IMR-90 (cell line): ENCODE measurements at regions not wholly inside any gene's neighbourhood (a gene's known extent, or its start where the extent isn't known, plus 50 kb on each side); places are given as distances from the start of the nearest gene placed in this dataset.

ENCODE experiments used
- ATAC-seq: fragments of 200-7000 bp; cut with Tn5 transposase; 2 replicates; pipeline ENCODE4 v1.9.1; 2020; ENCODE audit warnings: low read depth, mild to moderate bottlenecking, moderate library complexity
- BruUV-seq: library from RNA; stranded (reverse); fragments of 400-500 nt; replicated peaks from 2 replicates; lab custom pipeline; 2021; lab: Mats Ljungman, UMichigan
- CTCF ChIA-PET: fragments of 300-600 bp; formaldehyde crosslinking; extraction: SDS; loops from one replicate; lab custom pipeline; 2021; ENCODE audit warnings: antibody characterized with exemption; lab: Yijun Ruan, JAX
- POLR2A ChIA-PET: fragments of 300-600 bp; sonication (Branson Sonifier 250); formaldehyde crosslinking; loops from one replicate; lab custom pipeline; 2022; ENCODE audit warnings: antibody characterized with exemption; ENCODE audit not compliant: unreplicated experiment; lab: Charles Lee
- DNase-seq: peaks from one replicate; pipeline ENCODE4 v3.0.0; 2013
- H2AFZ ChIP-seq: replicated peaks from 2 replicates; pipeline ENCODE3; 2013; ENCODE audit warnings: low read length, mild to moderate bottlenecking; ENCODE audit not compliant: poor library complexity
- H2AK5ac ChIP-seq: 2 replicates; pipeline ENCODE4 v1.6.1; 2013; ENCODE audit warnings: low read depth, low read length, inconsistent platforms
- H2AK9ac ChIP-seq: replicated peaks from 2 replicates; pipeline ENCODE3; 2013; ENCODE audit warnings: mild to moderate bottlenecking, low read depth, low read length, moderate library complexity; ENCODE audit not compliant: poor library complexity
- H2BK120ac ChIP-seq: 2 replicates; pipeline ENCODE4 v1.6.1; 2013; ENCODE audit warnings: low read depth, low read length, inconsistent platforms
- H2BK15ac ChIP-seq: 3 replicates; pipeline ENCODE4 v1.6.1; 2013; ENCODE audit warnings: low read depth, low read length, inconsistent platforms
- H2BK20ac ChIP-seq: 2 replicates; pipeline ENCODE4 v1.6.1; 2013; ENCODE audit warnings: low read depth, mild to moderate bottlenecking, inconsistent platforms, low read length, moderate library complexity
- H2BK5ac ChIP-seq: 2 replicates; pipeline ENCODE4 v1.6.1; 2013; ENCODE audit warnings: mild to moderate bottlenecking, low read depth, low read length, inconsistent platforms; ENCODE audit not compliant: poor library complexity, severe bottlenecking
- H3K14ac ChIP-seq: replicated peaks from 2 replicates; pipeline ENCODE4 v1.6.1; 2013; ENCODE audit warnings: low read depth, low read length, inconsistent platforms
- H3K18ac ChIP-seq: 2 replicates; pipeline ENCODE4 v1.6.1; 2013; ENCODE audit warnings: low read depth, low read length, control low read depth
- H3K23ac ChIP-seq: 2 replicates; pipeline ENCODE4 v1.6.1; 2013; ENCODE audit warnings: low read depth, low read length, inconsistent platforms
- H3K27ac ChIP-seq: 2 replicates; pipeline ENCODE4 v1.5.1; 2013; ENCODE audit warnings: mild to moderate bottlenecking, control low read depth, low read length; ENCODE audit not compliant: insufficient read depth
- H3K27me3 ChIP-seq: 2 replicates; pipeline ENCODE4 v1.6.1; 2013; ENCODE audit warnings: low read length; ENCODE audit not compliant: control insufficient read depth, insufficient read depth
- H3K36me3 ChIP-seq: 2 replicates; pipeline ENCODE4 v1.6.1; 2013; ENCODE audit warnings: low read length, mixed read lengths; ENCODE audit not compliant: control insufficient read depth, insufficient read depth
- H3K4ac ChIP-seq: 2 replicates; pipeline ENCODE4 v1.6.1; 2013; ENCODE audit warnings: low read depth, low read length, inconsistent platforms
- H3K4me1 ChIP-seq: 2 replicates; pipeline ENCODE4 v1.6.1; 2013; ENCODE audit warnings: low read length, mixed read lengths; ENCODE audit not compliant: control insufficient read depth, insufficient read depth
- H3K4me2 ChIP-seq: 2 replicates; pipeline ENCODE4 v1.6.1; 2013; ENCODE audit warnings: low read depth, mild to moderate bottlenecking, control low read depth, low read length, moderate library complexity
- H3K4me3 ChIP-seq: 2 replicates; pipeline ENCODE4 v1.5.1; 2013; ENCODE audit warnings: low read depth, mild to moderate bottlenecking, control low read depth, low read length, moderate library complexity; ENCODE audit not compliant: insufficient read depth
- H3K56ac ChIP-seq: 2 replicates; pipeline ENCODE4 v1.6.1; 2013; ENCODE audit warnings: low read length, inconsistent platforms; ENCODE audit not compliant: insufficient read depth; ENCODE audit errors: extremely low read depth
- H3K79me1 ChIP-seq, 2 experiments: 2 replicates each; pipeline ENCODE4 v1.6.1; 2013; ENCODE audit warnings: low read length in 2 of 2, inconsistent platforms in 1 of 2, low read depth in 1 of 2
- H3K9ac ChIP-seq: 2 replicates; pipeline ENCODE4 v1.6.1; 2013; ENCODE audit warnings: low read depth, low read length, control low read depth
- H3K9me1 ChIP-seq: 2 replicates; pipeline ENCODE4 v1.6.1; 2013; ENCODE audit warnings: low read length, inconsistent platforms; ENCODE audit not compliant: insufficient read depth
- H3K9me3 ChIP-seq: 2 replicates; pipeline ENCODE4 v1.6.1; 2013; ENCODE audit warnings: low read length; ENCODE audit not compliant: control insufficient read depth, insufficient read depth
- H4K20me1 ChIP-seq: 2 replicates; pipeline ENCODE4 v1.6.1; 2013; ENCODE audit warnings: low read length, inconsistent platforms; ENCODE audit not compliant: insufficient read depth
- H4K5ac ChIP-seq: 2 replicates; pipeline ENCODE4 v1.6.1; 2013; ENCODE audit warnings: mild to moderate bottlenecking, low read depth, low read length, control low read depth
- H4K8ac ChIP-seq, 2 experiments: 2 replicates each; pipeline ENCODE4 v1.6.1; 2013; ENCODE audit warnings: low read depth in 2 of 2, low read length in 2 of 2, control low read depth in 1 of 2, inconsistent platforms in 1 of 2
- H4K91ac ChIP-seq: 2 replicates; pipeline ENCODE4 v1.6.1; 2013; ENCODE audit warnings: low read depth, low read length, inconsistent platforms; ENCODE audit not compliant: insufficient read depth
- CHD1 ChIP-seq: IDR thresholded peaks from 2 replicates; pipeline ENCODE4 v1.6.1; 2012; ENCODE audit warnings: low read depth, low read length, improper control_type of control experiment
- FOS ChIP-seq: fragments of 150-350 bp; IDR thresholded peaks from 2 replicates; pipeline ENCODE4 v1.6.1; 2016; ENCODE audit warnings: low read depth, low read length
- MXI1 ChIP-seq: IDR thresholded peaks from 2 replicates; pipeline ENCODE4 v1.6.1; 2012; ENCODE audit warnings: low read depth, mild to moderate bottlenecking, low read length, moderate library complexity, borderline replicate concordance
- NFE2L2 ChIP-seq: fragments of 150-350 bp; IDR thresholded peaks from 2 replicates; pipeline ENCODE4 v1.6.1; 2016; ENCODE audit warnings: low read depth, mild to moderate bottlenecking, low read length
- POLR2A ChIP-seq: IDR thresholded peaks from 2 replicates; pipeline ENCODE4 v1.6.1; 2012; ENCODE audit warnings: mild to moderate bottlenecking, low read depth, low read length
- RAD21 ChIP-seq: IDR thresholded peaks from 2 replicates; pipeline ENCODE4 v1.6.1; 2012; ENCODE audit warnings: low read length, improper control_type of control experiment
- RCOR1 ChIP-seq: IDR thresholded peaks from 2 replicates; pipeline ENCODE4 v1.6.1; 2012; ENCODE audit warnings: mild to moderate bottlenecking, low read length, improper control_type of control experiment; ENCODE audit not compliant: insufficient replicate concordance
- RFX5 ChIP-seq: IDR thresholded peaks from 2 replicates; pipeline ENCODE4 v1.8.0; 2012; ENCODE audit warnings: low read depth, mild to moderate bottlenecking, low read length, moderate library complexity
- WGBS, 2 experiments: methylation state at CpG; one replicate each; pipeline versions ENCODE4 v1.1.5 to v1.1.7; 2013; ENCODE audit warnings: missing lambda C conversion rate in 2 of 2; ENCODE audit not compliant: insufficient read length in 1 of 2; ENCODE audit errors: extremely low coverage in 2 of 2; 5-methylcytosine and 5-hydroxymethylcytosine counted together
- dilution Hi-C: fragments of 300-500 bp; cut with HindIII; formaldehyde crosslinking; loops from one replicate; pipeline ENCODE4 v1.14.3; 2018; ENCODE audit warnings: low sequenced_read_pairs; ENCODE audit not compliant: unreplicated experiment
- in situ Hi-C: fragments of 300-500 bp; cut with MboI; formaldehyde crosslinking; loops from 3 replicates; pipeline ENCODE4 v1.14.3; 2019; ENCODE audit warnings: low sequenced_read_pairs, inconsistent platforms, mixed read lengths
- intact Hi-C: fragments of 100-400 bp; cut with micrococcal nuclease; formaldehyde crosslinking; loops from 2 replicates; pipeline ENCODE4 v1.10.0; 2022
- TF ChIP-seq, protein P1 (sequence below): conservative IDR thresholded peaks from 2 replicates; pipeline ENCODE4 v1.5.1; 2012; ENCODE audit warnings: mild to moderate bottlenecking, low read depth, low read length, improper control_type of control experiment

DNA sequence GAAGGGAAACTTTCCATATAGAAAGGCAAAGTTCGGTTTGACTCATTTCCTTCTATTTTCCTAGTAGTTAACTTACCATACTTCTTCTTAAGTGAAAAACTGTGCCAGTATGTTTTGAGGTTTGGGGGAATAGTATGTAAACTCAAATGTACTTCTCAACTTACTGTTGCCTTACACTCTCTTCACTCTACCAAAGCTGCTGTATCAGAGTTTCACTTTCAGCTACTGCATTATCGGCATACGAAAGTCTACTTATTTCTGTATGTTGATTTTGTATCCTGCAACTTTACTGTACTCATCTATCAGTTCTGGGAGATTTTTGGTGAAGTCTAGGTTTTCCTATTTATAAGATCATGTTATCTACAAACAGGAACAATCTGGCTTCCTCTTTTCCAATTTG lies 932.7 kb downstream of the FAT4 start:
- in situ Hi-C loops (loop anchor here (25.0 kb wide), 1 partner anchor 935 kb away; the partner anchor contains the start of gene FAT4), dilution Hi-C loops (no loop called here), intact Hi-C loops (no loop called here)
- H4K91ac ChIP-seq, result no peak overlapping the region
- no peaks in the 10 kb centered on the region for H3K79me1 ChIP-seq
- no TSS peak for BruUV-seq
- H4K5ac ChIP-seq, result no peak overlapping the region
- H4K20me1 ChIP-seq, result no peaks in the 10 kb centered on the region
- ATAC-seq (no peak), DNase-seq (no peak)
- whole genome bisulfite sequencing, 2 experiments, result no CpG with 5 or more reads among the region's 3 CpGs
- no peak overlapping the region for H3K18ac ChIP-seq
- ChIA-PET CTCF (no interaction called here), POLR2A (no interaction called here)
- no peak overlapping the region for H2BK5ac ChIP-seq
- no peak overlapping the region for H2BK15ac ChIP-seq
- no peak overlapping the region for H3K4me2 ChIP-seq
- H3K14ac ChIP-seq, result no peak overlapping the region
- no peak overlapping the region for H3K23ac ChIP-seq
- no peak overlapping the region for H2AK9ac ChIP-seq
- H3K56ac ChIP-seq, result no peak overlapping the region
- H2BK20ac ChIP-seq, result no peak overlapping the region
- H3K27me3 ChIP-seq, result no peaks in the 10 kb centered on the region
- no peak overlapping the region for H3K4ac ChIP-seq
- H3K9me1 ChIP-seq, result no peaks in the 10 kb centered on the region
- no peaks in the 10 kb centered on the region for H3K4me1 ChIP-seq
- TF ChIP-seq NFE2L2 (no peak), RFX5 (no peak), POLR2A (no peak), CHD1 (no peak), MXI1 (no peak), RAD21 (no peak), RCOR1 (no peak), FOS (no peak)
- TF ChIP-seq, protein P1, sequence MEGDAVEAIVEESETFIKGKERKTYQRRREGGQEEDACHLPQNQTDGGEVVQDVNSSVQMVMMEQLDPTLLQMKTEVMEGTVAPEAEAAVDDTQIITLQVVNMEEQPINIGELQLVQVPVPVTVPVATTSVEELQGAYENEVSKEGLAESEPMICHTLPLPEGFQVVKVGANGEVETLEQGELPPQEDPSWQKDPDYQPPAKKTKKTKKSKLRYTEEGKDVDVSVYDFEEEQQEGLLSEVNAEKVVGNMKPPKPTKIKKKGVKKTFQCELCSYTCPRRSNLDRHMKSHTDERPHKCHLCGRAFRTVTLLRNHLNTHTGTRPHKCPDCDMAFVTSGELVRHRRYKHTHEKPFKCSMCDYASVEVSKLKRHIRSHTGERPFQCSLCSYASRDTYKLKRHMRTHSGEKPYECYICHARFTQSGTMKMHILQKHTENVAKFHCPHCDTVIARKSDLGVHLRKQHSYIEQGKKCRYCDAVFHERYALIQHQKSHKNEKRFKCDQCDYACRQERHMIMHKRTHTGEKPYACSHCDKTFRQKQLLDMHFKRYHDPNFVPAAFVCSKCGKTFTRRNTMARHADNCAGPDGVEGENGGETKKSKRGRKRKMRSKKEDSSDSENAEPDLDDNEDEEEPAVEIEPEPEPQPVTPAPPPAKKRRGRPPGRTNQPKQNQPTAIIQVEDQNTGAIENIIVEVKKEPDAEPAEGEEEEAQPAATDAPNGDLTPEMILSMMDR, result no peak
- H2BK120ac ChIP-seq, result no peak overlapping the region
- no peak overlapping the region for H3K9ac ChIP-seq
- no peaks in the 10 kb centered on the region for H3K9me3 ChIP-seq
- H2AFZ ChIP-seq, result no peak overlapping the region
- no peak overlapping the region for H2AK5ac ChIP-seq
- no peaks in the 10 kb centered on the region for H3K36me3 ChIP-seq
- H3K27ac ChIP-seq, result no peak overlapping the region
- no peak overlapping the region for H3K4me3 ChIP-seq
- H4K8ac ChIP-seq, result no peak overlapping the region
